NCI-H524 (cell line): ENCODE measurements at regions not wholly inside any gene's neighbourhood (a gene's known extent, or its start where the extent isn't known, plus 50 kb on each side); places are given as distances from the start of the nearest gene placed in this dataset.

Experiments used
- DNase-seq, 2 experiments: peaks; one replicate each; lab custom pipeline; 2025; lab: John Stamatoyannopoulos, UW

- no peak for DNase-seq
Observed at GRCh38 chr3:147851062-147851461, 441.9 kb downstream of the ZIC1 start.

DNA sequence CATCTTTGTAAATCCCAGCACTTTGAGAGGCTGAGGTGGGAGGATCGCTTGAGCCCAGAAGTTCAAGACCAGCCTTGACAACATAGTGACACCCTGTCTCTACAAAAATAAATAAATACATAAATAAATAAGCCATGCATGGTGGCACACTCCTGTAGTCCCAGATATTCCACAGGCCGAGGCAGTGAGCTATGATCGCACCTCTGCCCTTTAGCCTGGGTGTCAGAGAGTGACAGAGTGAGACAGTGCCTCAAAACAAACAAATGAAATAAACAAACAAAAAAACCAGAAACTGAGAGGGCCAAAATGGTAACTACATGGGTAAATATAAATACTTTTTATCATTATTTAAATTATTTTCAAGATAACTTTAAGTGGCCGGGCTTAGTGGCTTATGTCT, 445.4 kb downstream of the ZIC1 start:
- no peak for DNase-seq

GRCh38 chr3:147864754-147865354, 455.7 kb downstream of the ZIC1 start:
- no peak for DNase-seq

GRCh38 chr3:147866561-147866960, 457.4 kb downstream of the ZIC1 start:
- no peak for DNase-seq

DNA sequence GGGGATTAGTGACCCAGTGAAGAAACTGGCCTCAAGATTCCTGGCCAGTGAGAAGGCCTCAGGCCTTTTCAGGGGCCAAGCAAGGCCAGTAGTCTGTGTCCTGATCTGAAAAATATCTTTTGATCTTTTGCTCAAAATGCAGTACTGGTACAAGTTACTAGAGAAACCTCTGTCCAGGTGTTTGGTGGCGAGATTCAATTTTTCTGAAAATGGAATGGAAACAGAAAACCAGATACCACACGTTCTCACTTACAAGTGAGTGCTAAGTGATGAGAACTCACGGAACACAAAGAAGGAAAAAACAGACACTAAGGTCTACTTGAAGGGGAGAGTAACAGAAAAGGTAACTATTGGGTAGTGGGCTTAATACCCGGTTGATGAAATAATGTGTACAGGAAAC, 463.4 kb downstream of the ZIC1 start:
- DNase-seq, result no peak

DNA sequence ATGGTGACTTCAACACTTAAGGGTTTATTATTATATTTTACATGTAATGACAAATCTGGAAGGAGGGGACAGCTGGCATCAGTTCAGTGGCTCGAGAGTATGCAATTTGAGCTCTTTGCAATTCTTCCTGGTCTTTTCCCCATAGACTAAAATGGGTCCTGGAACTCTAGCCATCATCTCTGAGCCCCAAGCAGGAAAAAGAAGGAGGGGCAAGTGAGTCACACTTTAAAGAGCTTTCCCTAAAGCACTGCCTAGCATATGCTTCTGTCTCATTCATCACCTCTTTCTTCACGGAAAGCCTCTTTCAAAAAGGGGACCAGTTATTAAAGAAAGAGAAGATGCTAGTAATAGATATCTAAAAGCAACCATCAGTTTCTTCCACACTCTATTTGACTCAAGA, 466.3 kb downstream of the ZIC1 start:
- peak; percentile 12 to 70 for DNase-seq

DNA sequence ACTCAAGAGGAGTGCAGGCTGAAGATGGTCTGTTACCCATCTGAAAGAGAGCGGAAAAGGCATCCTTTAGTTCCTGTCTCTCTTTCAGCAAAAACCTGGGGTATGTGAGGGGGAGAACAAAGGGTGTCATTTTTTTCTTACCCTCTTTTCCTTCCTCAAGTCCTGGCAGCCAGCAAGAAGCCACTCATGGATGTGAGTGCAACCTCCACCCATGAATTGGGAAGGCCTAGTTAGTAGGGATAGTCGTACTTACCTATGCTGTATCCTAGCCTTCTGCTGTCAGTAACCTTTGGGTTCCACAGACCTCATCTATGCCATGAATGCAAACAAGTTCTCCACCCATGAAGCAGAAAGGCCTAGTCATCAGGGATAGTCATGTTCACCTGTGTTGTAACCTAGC, 472.8 kb downstream of the ZIC1 start:
- no peak for DNase-seq

- no peak for DNase-seq
Observed at GRCh38 chr3:147886879-147887278, 477.7 kb downstream of the ZIC1 start.

DNA sequence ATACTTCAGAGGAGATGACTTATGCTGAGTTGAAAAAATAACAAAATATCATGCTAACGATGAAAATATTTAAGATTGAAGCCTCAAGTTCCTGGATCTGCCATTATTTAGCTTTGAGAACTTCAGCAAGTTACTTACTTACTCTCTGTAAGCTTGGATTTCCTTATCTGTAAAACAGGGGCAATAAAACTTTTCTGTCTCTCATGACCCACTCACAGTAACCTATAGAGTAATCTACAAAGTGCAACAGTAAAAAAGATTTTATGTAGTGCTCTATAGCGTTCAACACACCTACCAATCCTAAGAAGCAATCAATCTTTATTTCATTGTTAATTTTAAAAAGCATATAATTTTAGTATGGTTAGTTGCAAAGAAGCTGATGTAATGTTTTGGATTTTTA, 478.6 kb downstream of the ZIC1 start:
- no peak for DNase-seq

- no peak for DNase-seq
Observed at GRCh38 chr3:147890114-147890513, 480.9 kb downstream of the ZIC1 start.

- no peak for DNase-seq
Observed at GRCh38 chr3:147895509-147895908, 486.3 kb downstream of the ZIC1 start.

- DNase-seq, result no peak
Observed at GRCh38 chr3:147900851-147901250, 491.7 kb downstream of the ZIC1 start.

- peak in 1 of 2 experiments; percentile 15 for DNase-seq
Observed at GRCh38 chr3:147903026-147903425, 493.9 kb downstream of the ZIC1 start.

- peak in 1 of 2 experiments; percentile 17 for DNase-seq
Observed at GRCh38 chr3:147904421-147904820, 495.3 kb downstream of the ZIC1 start.

- no peak for DNase-seq
Observed at GRCh38 chr3:147906285-147906684, 497.1 kb downstream of the ZIC1 start.

- no peak for DNase-seq
Observed at GRCh38 chr3:147914532-147914931, 505.4 kb downstream of the ZIC1 start.

DNA sequence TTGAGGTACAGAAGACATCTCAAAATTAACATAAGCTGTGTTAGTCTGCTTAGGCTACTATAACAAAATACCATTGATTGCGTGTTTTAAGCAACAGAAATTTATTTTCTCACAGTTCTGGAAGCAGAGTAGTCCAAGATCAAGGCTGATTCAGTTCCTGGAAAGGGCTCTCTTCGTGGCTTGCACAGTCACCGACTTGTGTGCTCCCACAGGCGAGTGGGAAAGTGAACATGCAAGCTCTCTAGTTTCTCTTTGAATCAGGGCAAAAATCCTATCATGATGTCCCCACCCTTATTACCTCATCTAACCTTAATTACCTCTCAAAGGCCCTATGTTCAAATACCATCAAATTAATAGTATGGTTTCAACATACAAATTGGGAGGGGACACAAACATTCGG, 505.9 kb downstream of the ZIC1 start:
- no peak for DNase-seq

- no peak for DNase-seq
Observed at GRCh38 chr3:147919496-147919895, 510.3 kb downstream of the ZIC1 start.

GRCh38 chr3:147921051-147921450, 511.9 kb downstream of the ZIC1 start:
- no peak for DNase-seq

GRCh38 chr3:147924755-147925154, 515.6 kb downstream of the ZIC1 start:
- peak in 1 of 2 experiments; percentile 36 for DNase-seq

- no peak for DNase-seq
Observed at GRCh38 chr3:147925272-147925671, 516.1 kb downstream of the ZIC1 start.

DNA sequence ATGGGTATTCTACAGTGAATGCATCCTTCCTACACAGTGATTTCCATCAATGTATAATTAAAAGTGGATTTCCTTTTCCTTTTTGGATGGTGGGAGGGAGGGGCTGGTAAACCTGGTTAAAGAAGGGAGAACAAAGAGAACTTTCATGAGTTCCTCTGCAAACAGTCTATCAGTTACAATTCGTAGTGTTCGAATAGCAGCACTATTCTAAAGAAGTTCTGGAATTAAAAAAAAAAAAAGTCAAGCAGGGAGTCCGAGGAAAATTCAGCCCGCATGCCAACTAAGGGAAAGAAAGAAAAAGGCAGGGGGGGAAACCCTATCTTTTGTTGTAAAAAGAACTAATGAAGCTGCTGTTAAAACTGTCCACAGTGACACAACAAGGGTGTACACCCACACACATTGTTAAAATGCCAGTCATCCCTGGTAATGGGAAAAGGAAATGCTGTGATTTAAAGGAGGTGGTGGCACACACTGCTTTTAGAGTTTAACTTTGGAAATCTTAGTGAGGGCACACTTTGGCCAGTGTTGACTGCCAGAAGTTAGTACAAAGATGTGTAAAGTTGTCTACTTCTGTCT, 521.2 kb downstream of the ZIC1 start:
- no peak for DNase-seq

- DNase-seq, result no peak
Observed at GRCh38 chr3:147934451-147935180, 525.5 kb downstream of the ZIC1 start.

DNA sequence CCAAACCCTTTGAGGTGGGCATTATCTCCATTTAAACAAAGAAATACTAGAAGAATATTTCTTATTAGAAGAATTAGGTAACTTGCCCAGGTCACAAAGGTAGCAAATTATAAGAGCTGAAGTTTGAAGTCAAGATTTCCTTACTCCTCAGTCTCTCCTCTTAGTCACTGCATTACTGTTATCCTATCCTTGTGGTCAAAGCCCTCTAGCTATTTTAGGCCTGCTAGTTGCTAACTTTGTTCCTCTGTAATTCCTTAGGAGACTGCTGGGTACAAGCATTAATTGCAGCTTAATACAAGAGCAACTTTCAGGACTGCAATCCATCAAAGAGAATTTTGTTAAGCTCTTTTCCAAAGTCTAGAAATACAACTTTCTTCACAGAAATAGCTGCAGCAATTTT, 528.2 kb downstream of the ZIC1 start:
- DNase-seq, result no peak
